Nephron (organoid): ENCODE measurements at regions not wholly inside any gene's neighbourhood (a gene's known extent, or its start where the extent isn't known, plus 50 kb on each side); places are given as distances from the start of the nearest gene placed in this dataset.

Experiments used
- H3K27ac Mint-ChIP-seq, 3 experiments: 2 replicates each; pipeline ENCODE4 v1.8.0; 2020; ENCODE audit warnings: mixed read lengths in 3 of 3, mild to moderate bottlenecking in 2 of 3, moderate library complexity in 1 of 3
- H3K27me3 Mint-ChIP-seq: 2 replicates; pipeline ENCODE4 v1.8.0; 2021; ENCODE audit warnings: low read depth, mild to moderate bottlenecking, moderate library complexity, mixed read lengths
- H3K36me3 Mint-ChIP-seq: 2 replicates; pipeline ENCODE4 v1.8.0; 2020; ENCODE audit warnings: low read depth, mixed read lengths
- H3K4me1 Mint-ChIP-seq: 2 replicates; pipeline ENCODE4 v1.8.0; 2020; ENCODE audit warnings: mixed read lengths
- H3K4me3 Mint-ChIP-seq, 3 experiments: 2 replicates each; pipeline ENCODE4 v1.8.0; 2020; ENCODE audit warnings: mild to moderate bottlenecking in 3 of 3, mixed read lengths in 3 of 3, moderate library complexity in 2 of 3
- H3K9me3 Mint-ChIP-seq: 2 replicates; pipeline ENCODE4 v1.8.0; 2020; ENCODE audit warnings: mixed read lengths
- TF ChIP-seq, protein P1 (sequence below), 3 experiments: fragments of 200-600 bp; sonication (generic); IDR thresholded peaks; one replicate each; pipeline ENCODE4 v1.5.0; 2021; ENCODE audit warnings: antibody characterized with exemption in 3 of 3; ENCODE audit not compliant: unreplicated experiment in 3 of 3

DNA sequence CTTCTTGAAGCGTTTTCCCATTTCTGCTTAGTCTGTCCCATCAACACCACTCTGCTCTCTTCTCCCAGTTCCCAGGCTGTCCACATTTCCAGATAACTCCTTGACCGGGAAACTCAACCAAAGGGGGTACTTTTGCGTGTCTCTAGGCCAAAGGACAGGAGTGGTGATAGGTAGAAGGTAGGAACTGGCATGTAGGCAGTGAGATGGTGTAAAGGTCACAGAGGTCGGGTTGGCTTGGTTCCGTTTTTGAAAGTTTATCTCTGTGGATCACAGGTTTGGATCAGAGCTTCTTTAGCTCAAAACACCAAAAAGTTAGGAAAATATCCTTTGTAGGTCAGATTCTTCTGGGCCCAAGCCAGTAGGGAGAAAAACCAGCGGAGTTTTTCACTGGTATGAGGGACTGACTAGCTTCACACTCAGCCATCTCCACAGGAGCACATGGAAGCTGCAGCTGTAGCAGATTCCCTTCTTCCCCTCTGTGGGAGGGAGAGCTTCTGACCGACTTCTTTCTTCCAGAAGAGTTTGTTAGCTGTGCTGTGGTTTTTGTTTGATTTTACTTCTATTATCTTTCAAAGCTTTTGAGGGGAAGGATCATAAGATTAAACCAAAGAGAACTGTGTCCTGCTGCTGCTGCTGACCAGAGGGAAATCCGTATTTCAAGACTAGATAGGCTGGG lies 98.4 kb upstream of the DMRT1 start:
- Mint-ChIP-seq H3K4me3 (no peak overlapping the region), H3K36me3 (peaks cover 86% of the 10 kb centered on the region), H3K27me3 (no peaks in the 10 kb centered on the region), H3K9me3 (no peaks in the 10 kb centered on the region), H3K27ac (no peak overlapping the region), H3K4me1 (peaks cover 31% of the 10 kb centered on the region)
- TF ChIP-seq, protein P1, sequence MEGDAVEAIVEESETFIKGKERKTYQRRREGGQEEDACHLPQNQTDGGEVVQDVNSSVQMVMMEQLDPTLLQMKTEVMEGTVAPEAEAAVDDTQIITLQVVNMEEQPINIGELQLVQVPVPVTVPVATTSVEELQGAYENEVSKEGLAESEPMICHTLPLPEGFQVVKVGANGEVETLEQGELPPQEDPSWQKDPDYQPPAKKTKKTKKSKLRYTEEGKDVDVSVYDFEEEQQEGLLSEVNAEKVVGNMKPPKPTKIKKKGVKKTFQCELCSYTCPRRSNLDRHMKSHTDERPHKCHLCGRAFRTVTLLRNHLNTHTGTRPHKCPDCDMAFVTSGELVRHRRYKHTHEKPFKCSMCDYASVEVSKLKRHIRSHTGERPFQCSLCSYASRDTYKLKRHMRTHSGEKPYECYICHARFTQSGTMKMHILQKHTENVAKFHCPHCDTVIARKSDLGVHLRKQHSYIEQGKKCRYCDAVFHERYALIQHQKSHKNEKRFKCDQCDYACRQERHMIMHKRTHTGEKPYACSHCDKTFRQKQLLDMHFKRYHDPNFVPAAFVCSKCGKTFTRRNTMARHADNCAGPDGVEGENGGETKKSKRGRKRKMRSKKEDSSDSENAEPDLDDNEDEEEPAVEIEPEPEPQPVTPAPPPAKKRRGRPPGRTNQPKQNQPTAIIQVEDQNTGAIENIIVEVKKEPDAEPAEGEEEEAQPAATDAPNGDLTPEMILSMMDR (IDR thresholded peaks at IDR 0.05; ENCODE audit: unreplicated experiment in 3 of 3): no peak

DNA sequence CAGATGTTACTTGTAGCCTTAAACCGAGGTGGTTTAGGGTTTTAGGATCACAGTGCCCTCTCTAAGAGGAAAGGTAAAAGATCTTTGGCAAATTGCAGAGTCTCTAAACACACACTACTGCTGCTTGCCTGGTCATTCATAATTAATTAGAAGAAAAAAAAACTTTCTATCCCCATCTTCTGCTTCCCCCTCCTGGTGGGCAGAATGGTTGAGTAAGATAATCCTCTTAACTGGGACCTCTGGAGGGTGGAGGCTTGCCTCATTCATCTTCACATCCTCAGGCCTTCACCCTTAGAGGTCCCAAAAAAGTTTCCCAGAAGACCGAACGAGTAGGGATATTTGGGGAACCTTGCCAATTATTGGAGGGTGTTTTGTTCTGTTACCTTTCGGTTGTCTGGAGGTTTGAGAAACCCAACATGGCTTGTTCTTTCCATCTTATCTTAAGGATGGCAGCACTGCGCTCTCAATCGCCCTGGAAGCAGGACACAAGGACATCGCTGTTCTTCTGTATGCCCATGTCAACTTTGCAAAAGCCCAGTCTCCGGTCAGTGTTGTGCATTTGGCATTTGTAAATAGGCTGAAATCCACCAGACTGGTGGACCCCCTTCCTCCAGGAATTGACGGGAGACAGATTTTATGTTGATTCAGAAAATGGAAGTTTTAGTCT lies 97.3 kb upstream of the DMRT1 start:
- TF ChIP-seq, protein P1 (IDR thresholded peaks at IDR 0.05; ENCODE audit: unreplicated experiment in 3 of 3): no peak
- no peaks in the 10 kb centered on the region for H3K9me3 Mint-ChIP-seq
- H3K36me3 Mint-ChIP-seq: peaks cover 81% of the 10 kb centered on the region

DNA sequence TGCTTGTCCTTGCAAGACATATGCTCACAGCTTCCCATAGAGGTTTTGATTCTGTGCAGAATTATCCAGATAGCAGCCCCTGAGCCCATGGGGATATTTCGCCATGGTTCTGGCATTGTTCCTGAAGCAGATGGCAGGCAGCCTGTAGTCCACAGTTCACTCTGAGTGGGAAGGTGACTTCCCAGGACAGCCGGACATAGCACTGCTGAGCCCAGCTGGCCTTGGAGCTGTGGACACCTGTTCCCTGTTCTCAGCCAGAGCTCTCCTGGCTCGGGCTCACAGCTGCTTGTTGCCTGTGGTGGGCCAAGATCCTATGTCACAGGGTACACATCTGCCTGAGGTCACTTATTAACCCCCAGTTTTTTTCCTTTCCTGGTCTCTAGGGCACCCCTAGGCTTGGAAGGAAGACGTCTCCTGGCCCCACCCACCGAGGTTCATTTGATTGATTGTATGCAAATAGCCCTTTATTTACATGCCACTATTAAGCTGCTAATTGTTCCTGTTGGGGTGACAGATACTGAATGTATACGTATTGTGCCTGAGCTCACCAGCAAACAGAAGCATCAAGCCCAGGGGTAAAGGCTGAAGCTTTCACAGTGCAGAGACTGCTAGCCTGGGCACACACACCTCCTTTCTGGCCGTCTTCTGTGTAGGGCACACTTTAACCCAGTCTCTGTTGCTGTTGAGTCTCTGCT lies 96.6 kb upstream of the DMRT1 start:
- H3K4me1 Mint-ChIP-seq: peaks cover 28% of the 10 kb centered on the region
- H3K4me3 Mint-ChIP-seq: no peak overlapping the region
- no peaks in the 10 kb centered on the region for H3K27me3 Mint-ChIP-seq
- no peaks in the 10 kb centered on the region for H3K9me3 Mint-ChIP-seq
- H3K27ac Mint-ChIP-seq: peak overlapping the region in 2 of 3 experiments; percentile 31 to 38
- TF ChIP-seq, protein P1 (IDR thresholded peaks at IDR 0.05; ENCODE audit: unreplicated experiment in 3 of 3): no peak
- H3K36me3 Mint-ChIP-seq: peaks cover 76% of the 10 kb centered on the region

More for the DNA sequence above, 97.3 kb upstream of the DMRT1 start:
- Mint-ChIP-seq H3K27me3 (no peaks in the 10 kb centered on the region), H3K27ac (peak overlapping the region in 1 of 3 experiments; percentile 31), H3K4me3 (no peak overlapping the region), H3K4me1 (peaks cover 29% of the 10 kb centered on the region)

DNA sequence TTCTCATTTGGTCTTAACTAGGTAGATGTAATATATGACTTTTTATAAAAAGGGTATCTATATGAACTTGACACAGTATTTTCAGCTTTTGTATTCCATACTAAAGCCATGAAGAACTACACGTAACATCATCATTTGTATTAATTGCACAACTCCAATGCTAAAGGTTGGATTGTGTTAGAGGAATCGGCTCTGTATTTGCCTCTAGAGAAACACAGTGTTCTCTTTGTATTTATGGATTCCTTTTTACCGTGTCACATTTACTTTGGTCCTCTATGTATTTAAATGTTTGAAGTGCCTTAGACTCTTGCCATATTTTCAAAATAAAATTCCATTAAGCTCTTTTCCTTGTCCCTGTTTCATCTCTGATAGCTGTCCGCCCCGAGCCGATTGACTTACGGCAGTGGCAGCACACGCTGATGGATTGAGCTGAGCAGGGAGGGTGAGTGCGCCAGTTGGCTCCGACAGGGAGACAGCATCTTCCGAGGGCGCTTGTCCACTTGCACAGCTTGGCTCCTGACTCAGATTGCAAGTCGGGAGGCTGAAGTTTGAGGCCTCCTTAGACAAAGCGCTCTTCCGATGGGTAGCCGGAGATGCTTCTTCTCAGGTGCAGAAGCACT lies 95.6 kb upstream of the DMRT1 start:
- TF ChIP-seq, protein P1 (IDR thresholded peaks at IDR 0.05; ENCODE audit: unreplicated experiment in 3 of 3): no peak
- Mint-ChIP-seq H3K27me3 (no peaks in the 10 kb centered on the region), H3K36me3 (peaks cover 70% of the 10 kb centered on the region), H3K4me1 (peaks cover 37% of the 10 kb centered on the region), H3K4me3 (no peak overlapping the region), H3K27ac (peak overlapping the region in 1 of 3 experiments; percentile 38), H3K9me3 (no peaks in the 10 kb centered on the region)

DNA sequence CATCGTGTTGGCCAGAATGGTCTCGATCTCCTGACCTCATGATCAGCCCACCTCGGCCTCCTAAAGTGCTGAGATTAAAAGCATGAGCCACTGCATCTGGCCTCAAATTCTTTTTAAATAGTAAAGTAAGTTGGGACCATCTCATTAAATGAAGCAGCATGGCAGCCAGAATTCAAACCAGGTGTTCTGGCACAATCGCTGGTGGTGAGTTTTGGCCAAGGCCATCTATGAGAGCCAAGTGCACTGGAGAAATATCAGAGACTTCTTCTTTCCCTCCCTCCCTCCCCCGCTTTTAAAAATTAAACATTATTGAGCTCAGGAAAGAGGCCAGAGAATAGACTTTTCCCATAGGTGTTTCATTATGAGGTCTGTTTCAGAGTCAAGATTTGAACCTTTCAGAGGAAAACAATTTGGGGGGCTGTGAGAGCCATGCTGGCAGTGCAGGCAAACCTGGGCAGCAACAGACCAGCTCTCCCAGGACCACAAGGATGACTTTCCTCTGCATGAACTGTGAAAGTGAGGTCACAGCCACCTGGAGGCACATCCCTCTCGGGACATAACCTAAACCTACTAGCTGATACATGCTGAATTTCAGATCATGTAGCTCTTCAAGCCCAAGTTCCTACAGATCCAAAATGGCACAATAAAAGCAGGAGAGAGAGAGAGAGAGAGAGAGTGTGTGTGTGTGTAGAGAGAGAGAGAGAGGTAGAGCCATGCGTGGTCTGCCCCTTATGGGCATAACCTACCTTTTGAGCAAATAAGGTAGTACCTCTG lies 94.6 kb upstream of the DMRT1 start:
- Mint-ChIP-seq H3K27me3 (no peaks in the 10 kb centered on the region), H3K27ac (no peak overlapping the region), H3K4me3 (no peak overlapping the region), H3K9me3 (no peaks in the 10 kb centered on the region), H3K36me3 (peaks cover 69% of the 10 kb centered on the region), H3K4me1 (peaks cover 43% of the 10 kb centered on the region)
- TF ChIP-seq, protein P1 (IDR thresholded peaks at IDR 0.05; ENCODE audit: unreplicated experiment in 3 of 3): no peak
